HT-29 (cell line): ENCODE measurements at regions not wholly inside any gene's neighbourhood (a gene's known extent, or its start where the extent isn't known, plus 50 kb on each side); places are given as distances from the start of the nearest gene placed in this dataset.
"Not testable (repeated sequence)": the region's sequence is repeated elsewhere in the genome, so short reads cannot be mapped to it uniquely, and the experiment has no call there.

Experiments used
- DNase-seq: peaks from one replicate; pipeline ENCODE4 v3.0.0-alpha.2; 2015; ENCODE audit warnings: low spot score

GRCh38 chr5:39970117-39970798 is 545.5 kb upstream of the DAB2 start:
- no peak for DNase-seq

- DNase-seq: no peak
These were observed 543.6 kb upstream of the DAB2 start for GRCh38 chr5:39968381-39968780.

- DNase-seq: no peak
These were observed 530.4 kb upstream of the DAB2 start for GRCh38 chr5:39955156-39955555.

GRCh38 chr5:39951070-39951469 is 526.3 kb upstream of the DAB2 start:
- DNase-seq: no peak

GRCh38 chr5:39948867-39949468 is 524.2 kb upstream of the DAB2 start:
- DNase-seq: peak; percentile 88

GRCh38 chr5:39948341-39948740 is 523.6 kb upstream of the DAB2 start:
- no peak for DNase-seq

GRCh38 chr5:39947657-39948056 is 522.9 kb upstream of the DAB2 start:
- DNase-seq: no peak

GRCh38 chr5:39946356-39947045 is 521.7 kb upstream of the DAB2 start:
- no peak for DNase-seq

- no peak for DNase-seq
These were observed 521.1 kb upstream of the DAB2 start for GRCh38 chr5:39945870-39946269.

- DNase-seq: no peak
These were observed 519.0 kb upstream of the DAB2 start for GRCh38 chr5:39943811-39944210.

GRCh38 chr5:39942606-39943005 is 517.8 kb upstream of the DAB2 start:
- no peak for DNase-seq

GRCh38 chr5:39941416-39941815 is 516.6 kb upstream of the DAB2 start:
- no peak for DNase-seq

- DNase-seq: no peak
These were observed 510.1 kb upstream of the DAB2 start for GRCh38 chr5:39934830-39935229.

- no peak for DNase-seq
These were observed 508.3 kb upstream of the DAB2 start for GRCh38 chr5:39933061-39933460.

GRCh38 chr5:39928709-39929108 is 503.9 kb upstream of the DAB2 start:
- DNase-seq: no peak

GRCh38 chr5:39919876-39920275 is 495.1 kb upstream of the DAB2 start:
- no peak for DNase-seq

GRCh38 chr5:39912906-39913305 is 488.1 kb upstream of the DAB2 start:
- no peak for DNase-seq

GRCh38 chr5:39907267-39907951 is 482.6 kb upstream of the DAB2 start:
- not testable (repeated sequence) for DNase-seq

- no peak for DNase-seq
These were observed 481.4 kb upstream of the DAB2 start for GRCh38 chr5:39906146-39906545.

GRCh38 chr5:39905356-39905755 is 480.6 kb upstream of the DAB2 start:
- DNase-seq: no peak

- DNase-seq: no peak
These were observed 477.8 kb upstream of the DAB2 start for GRCh38 chr5:39902626-39903025.

GRCh38 chr5:39898731-39899130 is 474.0 kb upstream of the DAB2 start:
- no peak for DNase-seq
